Lung (tissue), 11 donors: ENCODE measurements at regions not wholly inside any gene's neighbourhood (a gene's known extent, or its start where the extent isn't known, plus 50 kb on each side); places are given as distances from the start of the nearest gene placed in this dataset.

Source experiments
- ATAC-seq: fragments of 200-7000 bp; cut with Tn5 transposase; one replicate; pipeline ENCODE4 v1.9.1; 2020; ENCODE audit warnings: moderate number of reproducible peaks; ENCODE audit not compliant: insufficient read depth, low FRiP score
- DNase-seq, 3 donors: peaks; one replicate each; pipeline ENCODE4 v3.0.0-alpha.2; 2013 to 2017
- H3K27ac ChIP-seq, 2 donors: one replicate each; pipeline ENCODE4 v1.5.1; 2013; ENCODE audit warnings: mild to moderate bottlenecking in 2 of 2, moderate library complexity in 2 of 2, control low read depth in 1 of 2, inconsistent platforms in 1 of 2, low read depth in 1 of 2, low read length in 1 of 2
- H3K27me3 ChIP-seq, 3 donors: one replicate each; pipeline ENCODE4 v1.5.1; 2013; ENCODE audit warnings: low read length in 2 of 3; ENCODE audit not compliant: control insufficient read depth in 3 of 3, insufficient read depth in 3 of 3
- H3K36me3 ChIP-seq, 4 donors: one replicate each; pipeline ENCODE4 v1.5.1; 2013; ENCODE audit warnings: low read length in 4 of 4, mild to moderate bottlenecking in 1 of 4, moderate library complexity in 1 of 4; ENCODE audit not compliant: control insufficient read depth in 4 of 4, insufficient read depth in 4 of 4
- H3K4me1 ChIP-seq, 5 donors: one replicate each; pipeline ENCODE4 v1.5.1; 2013; ENCODE audit warnings: low read length in 5 of 5, mild to moderate bottlenecking in 2 of 5, moderate library complexity in 1 of 5; ENCODE audit not compliant: control insufficient read depth in 5 of 5, insufficient read depth in 5 of 5
- H3K4me3 ChIP-seq: one replicate; pipeline ENCODE4 v1.5.1; 2013; ENCODE audit warnings: mild to moderate bottlenecking, control low read depth, moderate library complexity
- H3K9ac ChIP-seq, 2 donors: one replicate each; pipeline ENCODE4 v1.5.1; 2013; ENCODE audit warnings: low read length in 2 of 2, control low read depth in 1 of 2; ENCODE audit not compliant: insufficient read depth in 1 of 2
- H3K9me3 ChIP-seq, 4 donors: one replicate each; pipeline ENCODE4 v1.5.1; 2013; ENCODE audit warnings: low read length in 3 of 4, mild to moderate bottlenecking in 1 of 4, moderate library complexity in 1 of 4; ENCODE audit not compliant: control insufficient read depth in 4 of 4, insufficient read depth in 3 of 4
- WGBS, 2 donors: extraction: QIAGEN DNeasy Blood & Tissue Kit; methylation state at CpG; one replicate each; pipeline ENCODE4 v1.1.7; 2013; 5-methylcytosine and 5-hydroxymethylcytosine counted together
- TF ChIP-seq, protein P1 (sequence below): IDR thresholded peaks from 2 replicates; pipeline ENCODE4 v1.5.1; 2012; ENCODE audit warnings: mild to moderate bottlenecking; ENCODE audit errors: control extremely low read depth, extremely low read depth
- donor health status: control.
- donor health status: control.
- donor health status: Bipolar disorder and iron deficiency.
- donor health status: healthy.
- donor health status: DM: yes; HTN: yes; CAD: no.

GRCh38 chr18:41783879-41784278, 171.2 kb upstream of the PIK3C3 start:
- H3K9me3 ChIP-seq: no peaks in the 10 kb centered on the region
- no peaks in the 10 kb centered on the region for H3K36me3 ChIP-seq
- no peaks in the 10 kb centered on the region for H3K4me1 ChIP-seq
- no peak overlapping the region for H3K9ac ChIP-seq
- no peaks in the 10 kb centered on the region for H3K27me3 ChIP-seq
- 65 to 76% methylated on average over 1 of the region's 1 CpG for WGBS, 2 donors
- H3K4me3 ChIP-seq: no peak overlapping the region
- no peak overlapping the region for H3K27ac ChIP-seq
- TF ChIP-seq, protein P1, sequence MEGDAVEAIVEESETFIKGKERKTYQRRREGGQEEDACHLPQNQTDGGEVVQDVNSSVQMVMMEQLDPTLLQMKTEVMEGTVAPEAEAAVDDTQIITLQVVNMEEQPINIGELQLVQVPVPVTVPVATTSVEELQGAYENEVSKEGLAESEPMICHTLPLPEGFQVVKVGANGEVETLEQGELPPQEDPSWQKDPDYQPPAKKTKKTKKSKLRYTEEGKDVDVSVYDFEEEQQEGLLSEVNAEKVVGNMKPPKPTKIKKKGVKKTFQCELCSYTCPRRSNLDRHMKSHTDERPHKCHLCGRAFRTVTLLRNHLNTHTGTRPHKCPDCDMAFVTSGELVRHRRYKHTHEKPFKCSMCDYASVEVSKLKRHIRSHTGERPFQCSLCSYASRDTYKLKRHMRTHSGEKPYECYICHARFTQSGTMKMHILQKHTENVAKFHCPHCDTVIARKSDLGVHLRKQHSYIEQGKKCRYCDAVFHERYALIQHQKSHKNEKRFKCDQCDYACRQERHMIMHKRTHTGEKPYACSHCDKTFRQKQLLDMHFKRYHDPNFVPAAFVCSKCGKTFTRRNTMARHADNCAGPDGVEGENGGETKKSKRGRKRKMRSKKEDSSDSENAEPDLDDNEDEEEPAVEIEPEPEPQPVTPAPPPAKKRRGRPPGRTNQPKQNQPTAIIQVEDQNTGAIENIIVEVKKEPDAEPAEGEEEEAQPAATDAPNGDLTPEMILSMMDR: no peak
- no peak for ATAC-seq
- no peak for DNase-seq

GRCh38 chr18:41783065-41783818, 171.8 kb upstream of the PIK3C3 start:
- Histone ChIP-seq H3K9me3 (no peaks in the 10 kb centered on the region), H3K4me1 (no peaks in the 10 kb centered on the region), H3K4me3 (no peak overlapping the region), H3K9ac (no peak overlapping the region), H3K36me3 (no peaks in the 10 kb centered on the region), H3K27ac (no peak overlapping the region), H3K27me3 (no peaks in the 10 kb centered on the region)
- 63 to 69% methylated on average over 5 of the region's 5 CpGs for WGBS, 2 donors
- DNase-seq: no peak
- TF ChIP-seq, protein P1: no peak
- no peak for ATAC-seq

- Histone ChIP-seq H3K4me3 (no peak overlapping the region), H3K27me3 (no peaks in the 10 kb centered on the region), H3K4me1 (no peaks in the 10 kb centered on the region), H3K36me3 (no peaks in the 10 kb centered on the region), H3K9me3 (no peaks in the 10 kb centered on the region), H3K9ac (no peak overlapping the region), H3K27ac (no peak overlapping the region)
- ATAC-seq (no peak), DNase-seq (no peak)
- 63 to 73% methylated on average over 1 of the region's 1 CpG for WGBS, 2 donors
- TF ChIP-seq, protein P1: no peak
Measured at GRCh38 chr18:41771973-41772372, 183.1 kb upstream of the PIK3C3 start.

DNA sequence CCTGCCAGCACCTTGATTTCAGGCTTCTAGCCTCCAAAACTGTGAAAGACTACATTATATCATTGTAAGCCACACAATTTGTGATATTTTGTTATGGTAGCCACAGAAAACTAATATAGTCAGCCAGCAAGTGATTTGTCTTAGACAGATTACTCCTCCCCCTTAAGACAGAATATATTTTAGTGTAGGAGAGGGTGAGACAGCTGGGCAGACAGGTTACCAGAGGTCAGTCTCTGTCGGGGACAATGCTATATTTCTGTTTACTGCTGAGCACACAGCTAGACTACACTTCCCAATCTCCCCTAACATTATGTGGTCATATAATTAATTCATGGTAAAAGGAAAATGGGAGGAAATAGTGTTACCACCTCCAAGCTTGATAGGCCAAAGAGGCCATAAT, 185.8 kb upstream of the PIK3C3 start:
- Histone ChIP-seq H3K27ac (no peak overlapping the region), H3K4me3 (no peak overlapping the region), H3K9ac (no peak overlapping the region), H3K4me1 (no peaks in the 10 kb centered on the region), H3K9me3 (no peaks in the 10 kb centered on the region), H3K36me3 (no peaks in the 10 kb centered on the region), H3K27me3 (no peaks in the 10 kb centered on the region)
- DNase-seq: no peak
- TF ChIP-seq, protein P1: no peak
- 48 to 79% methylated on average over 1 of the region's 1 CpG for WGBS, 2 donors
- no peak for ATAC-seq
